NCI-H82 (cell line): ENCODE measurements at regions not wholly inside any gene's neighbourhood (a gene's known extent, or its start where the extent isn't known, plus 50 kb on each side); places are given as distances from the start of the nearest gene placed in this dataset.

Experiments used
- DNase-seq: peaks from one replicate; lab custom pipeline; 2025; lab: John Stamatoyannopoulos, UW

- no peak for DNase-seq
Observed at GRCh38 chr2:176468457-176469113, 199.3 kb downstream of the MTX2 start.

- DNase-seq: no peak
Observed at GRCh38 chr2:176470713-176471112, 201.5 kb downstream of the MTX2 start.

- DNase-seq: no peak
Observed at GRCh38 chr2:176471949-176472348, 202.7 kb downstream of the MTX2 start.

GRCh38 chr2:176473177-176473576, 203.9 kb downstream of the MTX2 start:
- DNase-seq: no peak

- DNase-seq: no peak
Observed at GRCh38 chr2:176473851-176474250, 204.6 kb downstream of the MTX2 start.

GRCh38 chr2:176477336-176477735, 208.1 kb downstream of the MTX2 start:
- no peak for DNase-seq

- peak; percentile 90 for DNase-seq
Observed at GRCh38 chr2:176479961-176480360, 210.7 kb downstream of the MTX2 start.

- DNase-seq: no peak
Observed at GRCh38 chr2:176482107-176482506, 212.9 kb downstream of the MTX2 start.

- DNase-seq: no peak
Observed at GRCh38 chr2:176483476-176483875, 214.2 kb downstream of the MTX2 start.

GRCh38 chr2:176483901-176484568, 214.8 kb downstream of the MTX2 start:
- no peak for DNase-seq

GRCh38 chr2:176484838-176485237, 215.6 kb downstream of the MTX2 start:
- no peak for DNase-seq

GRCh38 chr2:176488431-176488830, 219.2 kb downstream of the MTX2 start:
- no peak for DNase-seq

GRCh38 chr2:176490061-176490861, 221.0 kb downstream of the MTX2 start:
- DNase-seq: no peak

GRCh38 chr2:176491172-176491904, 222.1 kb downstream of the MTX2 start:
- no peak for DNase-seq

GRCh38 chr2:176492583-176492982, 223.3 kb downstream of the MTX2 start:
- no peak for DNase-seq

- DNase-seq: no peak
Observed at GRCh38 chr2:176493226-176493825, 224.1 kb downstream of the MTX2 start.

GRCh38 chr2:176493909-176494308, 224.7 kb downstream of the MTX2 start:
- no peak for DNase-seq

GRCh38 chr2:176494949-176495353, 225.7 kb downstream of the MTX2 start:
- peak; percentile 23 for DNase-seq

- no peak for DNase-seq
Observed at GRCh38 chr2:176495826-176496225, 226.6 kb downstream of the MTX2 start.

GRCh38 chr2:176496761-176497160, 227.5 kb downstream of the MTX2 start:
- DNase-seq: no peak

GRCh38 chr2:176500901-176501300, 231.7 kb downstream of the MTX2 start:
- DNase-seq: no peak

- no peak for DNase-seq
Observed at GRCh38 chr2:176501617-176502016, 232.4 kb downstream of the MTX2 start.
